ENCODE measurements at regions not wholly inside any gene's neighbourhood (a gene's known extent, or its start where the extent isn't known, plus 50 kb on each side); places are given as distances from the start of the nearest gene placed in this dataset.

- Histone ChIP-seq H3K4me3 (ENCODE audit: low read length) (no peak overlapping the region), H3K9me3 (ENCODE audit: control insufficient read depth, insufficient read depth, low read length) (no peaks in the 10 kb centered on the region), H3K27ac (ENCODE audit: low read length) (no peak overlapping the region), H3K27me3 (ENCODE audit: control insufficient read depth, insufficient read depth, low read length) (no peaks in the 10 kb centered on the region), H3K4me1 (ENCODE audit: control insufficient read depth, insufficient read depth, low read length) (no peaks in the 10 kb centered on the region), H3K36me3 (ENCODE audit: control insufficient read depth, insufficient read depth, low read length) (no peaks in the 10 kb centered on the region)
- DNase-seq (ENCODE audit: low read depth, low spot score), result no peak
- WGBS (ENCODE audit: insufficient coverage, insufficient read length), result no CpG with 5 or more reads among the region's 4 CpGs
Measured at GRCh38 chr12:47586952-47587669, 118.7 kb downstream of the RPAP3 start.

GRCh38 chr12:47585507-47585906, 120.3 kb downstream of the RPAP3 start:
- H3K27ac ChIP-seq (ENCODE audit: low read length), result no peak overlapping the region
- H3K36me3 ChIP-seq (ENCODE audit: control insufficient read depth, insufficient read depth, low read length), result no peaks in the 10 kb centered on the region
- no peaks in the 10 kb centered on the region for H3K4me1 ChIP-seq (ENCODE audit: control insufficient read depth, insufficient read depth, low read length)
- no peak for DNase-seq (ENCODE audit: low read depth, low spot score)
- no CpG with 5 or more reads among the region's 2 CpGs for WGBS (ENCODE audit: insufficient coverage, insufficient read length)
- no peak overlapping the region for H3K4me3 ChIP-seq (ENCODE audit: low read length)
- no peaks in the 10 kb centered on the region for H3K27me3 ChIP-seq (ENCODE audit: control insufficient read depth, insufficient read depth, low read length)
- H3K9me3 ChIP-seq (ENCODE audit: control insufficient read depth, insufficient read depth, low read length), result no peaks in the 10 kb centered on the region

GRCh38 chr12:47578836-47579235, 127.0 kb downstream of the RPAP3 start:
- H3K4me3 ChIP-seq (ENCODE audit: low read length), result no peak overlapping the region
- no peaks in the 10 kb centered on the region for H3K27me3 ChIP-seq (ENCODE audit: control insufficient read depth, insufficient read depth, low read length)
- H3K27ac ChIP-seq (ENCODE audit: low read length), result no peak overlapping the region
- DNase-seq (ENCODE audit: low read depth, low spot score), result no peak
- H3K4me1 ChIP-seq (ENCODE audit: control insufficient read depth, insufficient read depth, low read length), result no peaks in the 10 kb centered on the region
- no peaks in the 10 kb centered on the region for H3K9me3 ChIP-seq (ENCODE audit: control insufficient read depth, insufficient read depth, low read length)
- no CpG with 5 or more reads among the region's 4 CpGs for WGBS (ENCODE audit: insufficient coverage, insufficient read length)
- no peaks in the 10 kb centered on the region for H3K36me3 ChIP-seq (ENCODE audit: control insufficient read depth, insufficient read depth, low read length)

DNA sequence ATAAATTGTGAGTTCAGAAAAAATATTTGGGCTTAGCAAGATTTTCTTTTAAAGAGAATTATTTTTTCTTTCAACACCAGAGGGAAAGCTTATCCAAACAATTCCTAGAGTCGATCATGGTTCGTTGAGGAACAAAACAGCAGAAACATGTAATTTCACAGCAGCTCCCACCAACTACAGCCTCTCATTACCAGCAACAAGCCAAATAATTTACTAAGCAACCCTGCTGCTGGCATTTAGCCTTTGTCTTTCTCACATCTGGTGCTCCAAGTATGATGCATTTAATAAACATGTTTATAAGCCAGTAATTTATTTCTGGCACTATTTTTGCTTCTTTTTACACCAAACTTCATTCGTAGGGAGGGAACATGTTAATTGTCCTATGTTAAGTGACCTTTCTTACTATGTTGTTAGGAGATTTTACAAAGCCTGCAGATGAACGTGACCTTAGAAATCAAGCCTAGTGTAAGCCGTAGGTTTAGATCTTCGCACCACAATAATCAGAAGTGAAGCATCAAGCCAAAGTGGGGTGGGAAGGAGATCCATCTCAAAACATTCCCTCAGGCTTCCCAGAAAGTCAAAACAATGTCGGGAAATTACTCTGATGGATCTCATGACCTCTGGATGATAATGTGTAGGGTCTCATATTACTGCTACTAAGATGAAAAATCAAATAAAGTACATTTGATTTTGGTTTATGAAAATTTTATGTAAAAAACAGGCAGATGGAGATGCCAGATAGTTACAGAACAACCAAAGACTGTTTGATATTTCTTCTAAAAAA, 128.4 kb downstream of the RPAP3 start:
- H3K4me3 ChIP-seq (ENCODE audit: low read length), result no peak overlapping the region
- no peaks in the 10 kb centered on the region for H3K36me3 ChIP-seq (ENCODE audit: control insufficient read depth, insufficient read depth, low read length)
- no peak for DNase-seq (ENCODE audit: low read depth, low spot score)
- H3K27me3 ChIP-seq (ENCODE audit: control insufficient read depth, insufficient read depth, low read length), result no peaks in the 10 kb centered on the region
- no peaks in the 10 kb centered on the region for H3K9me3 ChIP-seq (ENCODE audit: control insufficient read depth, insufficient read depth, low read length)
- no CpG with 5 or more reads among the region's 7 CpGs for WGBS (ENCODE audit: insufficient coverage, insufficient read length)
- no peaks in the 10 kb centered on the region for H3K4me1 ChIP-seq (ENCODE audit: control insufficient read depth, insufficient read depth, low read length)
- H3K27ac ChIP-seq (ENCODE audit: low read length), result no peak overlapping the region

GRCh38 chr12:47576289-47576945, 129.4 kb downstream of the RPAP3 start:
- Histone ChIP-seq H3K4me3 (ENCODE audit: low read length) (no peak overlapping the region), H3K36me3 (ENCODE audit: control insufficient read depth, insufficient read depth, low read length) (no peaks in the 10 kb centered on the region), H3K4me1 (ENCODE audit: control insufficient read depth, insufficient read depth, low read length) (no peaks in the 10 kb centered on the region), H3K27me3 (ENCODE audit: control insufficient read depth, insufficient read depth, low read length) (no peaks in the 10 kb centered on the region), H3K27ac (ENCODE audit: low read length) (no peak overlapping the region), H3K9me3 (ENCODE audit: control insufficient read depth, insufficient read depth, low read length) (no peaks in the 10 kb centered on the region)
- DNase-seq (ENCODE audit: low read depth, low spot score), result peak; percentile 27
- WGBS (ENCODE audit: insufficient coverage, insufficient read length), result no CpG with 5 or more reads among the region's 7 CpGs

- no peak overlapping the region for H3K27ac ChIP-seq (ENCODE audit: low read length)
- H3K9me3 ChIP-seq (ENCODE audit: control insufficient read depth, insufficient read depth, low read length), result no peaks in the 10 kb centered on the region
- no peak for DNase-seq (ENCODE audit: low read depth, low spot score)
- no peaks in the 10 kb centered on the region for H3K4me1 ChIP-seq (ENCODE audit: control insufficient read depth, insufficient read depth, low read length)
- H3K4me3 ChIP-seq (ENCODE audit: low read length), result no peak overlapping the region
- no CpG with 5 or more reads among the region's 1 CpG for WGBS (ENCODE audit: insufficient coverage, insufficient read length)
- H3K36me3 ChIP-seq (ENCODE audit: control insufficient read depth, insufficient read depth, low read length), result no peaks in the 10 kb centered on the region
- H3K27me3 ChIP-seq (ENCODE audit: control insufficient read depth, insufficient read depth, low read length), result no peaks in the 10 kb centered on the region
Measured at GRCh38 chr12:47574252-47575021, 131.4 kb downstream of the RPAP3 start.

- H3K4me1 ChIP-seq (ENCODE audit: control insufficient read depth, insufficient read depth, low read length), result no peaks in the 10 kb centered on the region
- no peaks in the 10 kb centered on the region for H3K9me3 ChIP-seq (ENCODE audit: control insufficient read depth, insufficient read depth, low read length)
- DNase-seq (ENCODE audit: low read depth, low spot score), result no peak
- no peak overlapping the region for H3K27ac ChIP-seq (ENCODE audit: low read length)
- H3K27me3 ChIP-seq (ENCODE audit: control insufficient read depth, insufficient read depth, low read length), result no peaks in the 10 kb centered on the region
- H3K36me3 ChIP-seq (ENCODE audit: control insufficient read depth, insufficient read depth, low read length), result no peaks in the 10 kb centered on the region
- no CpG with 5 or more reads among the region's 1 CpG for WGBS (ENCODE audit: insufficient coverage, insufficient read length)
- H3K4me3 ChIP-seq (ENCODE audit: low read length), result no peak overlapping the region
Measured at GRCh38 chr12:47573146-47573659, 132.6 kb downstream of the RPAP3 start.

DNA sequence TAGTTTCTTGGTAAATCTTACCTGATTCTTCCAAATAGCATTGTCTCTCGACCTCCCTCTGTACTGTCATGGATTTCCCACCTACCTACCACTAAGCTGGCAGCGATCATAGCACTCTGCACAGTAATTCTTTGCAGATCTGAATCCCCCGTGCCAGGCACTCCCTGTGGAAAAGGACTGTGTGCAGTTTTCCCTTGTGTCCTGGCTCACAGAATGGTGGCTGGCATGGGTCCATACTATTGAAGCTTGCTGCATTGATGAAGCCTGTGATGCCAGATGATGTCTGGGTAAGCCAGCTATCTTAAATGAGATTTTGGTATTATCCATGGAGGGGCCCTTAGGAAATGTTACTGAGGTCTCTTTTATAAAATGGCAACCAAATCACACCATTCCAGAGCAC, 135.7 kb downstream of the RPAP3 start:
- H3K4me1 ChIP-seq (ENCODE audit: control insufficient read depth, insufficient read depth, low read length), result no peaks in the 10 kb centered on the region
- WGBS (ENCODE audit: insufficient coverage, insufficient read length), result no CpG with 5 or more reads among the region's 3 CpGs
- DNase-seq (ENCODE audit: low read depth, low spot score), result no peak
- H3K27me3 ChIP-seq (ENCODE audit: control insufficient read depth, insufficient read depth, low read length), result no peaks in the 10 kb centered on the region
- no peak overlapping the region for H3K27ac ChIP-seq (ENCODE audit: low read length)
- H3K36me3 ChIP-seq (ENCODE audit: control insufficient read depth, insufficient read depth, low read length), result no peaks in the 10 kb centered on the region
- no peaks in the 10 kb centered on the region for H3K9me3 ChIP-seq (ENCODE audit: control insufficient read depth, insufficient read depth, low read length)
- no peak overlapping the region for H3K4me3 ChIP-seq (ENCODE audit: low read length)

- no peaks in the 10 kb centered on the region for H3K27me3 ChIP-seq (ENCODE audit: control insufficient read depth, insufficient read depth, low read length)
- no peaks in the 10 kb centered on the region for H3K4me1 ChIP-seq (ENCODE audit: control insufficient read depth, insufficient read depth, low read length)
- no peak overlapping the region for H3K27ac ChIP-seq (ENCODE audit: low read length)
- no peaks in the 10 kb centered on the region for H3K36me3 ChIP-seq (ENCODE audit: control insufficient read depth, insufficient read depth, low read length)
- H3K9me3 ChIP-seq (ENCODE audit: control insufficient read depth, insufficient read depth, low read length), result no peaks in the 10 kb centered on the region
- no peak for DNase-seq (ENCODE audit: low read depth, low spot score)
- no peak overlapping the region for H3K4me3 ChIP-seq (ENCODE audit: low read length)
- whole genome bisulfite sequencing (ENCODE audit: insufficient coverage, insufficient read length), result no CpG with 5 or more reads among the region's 3 CpGs
Measured at GRCh38 chr12:47562201-47562600, 143.6 kb downstream of the RPAP3 start.

DNA sequence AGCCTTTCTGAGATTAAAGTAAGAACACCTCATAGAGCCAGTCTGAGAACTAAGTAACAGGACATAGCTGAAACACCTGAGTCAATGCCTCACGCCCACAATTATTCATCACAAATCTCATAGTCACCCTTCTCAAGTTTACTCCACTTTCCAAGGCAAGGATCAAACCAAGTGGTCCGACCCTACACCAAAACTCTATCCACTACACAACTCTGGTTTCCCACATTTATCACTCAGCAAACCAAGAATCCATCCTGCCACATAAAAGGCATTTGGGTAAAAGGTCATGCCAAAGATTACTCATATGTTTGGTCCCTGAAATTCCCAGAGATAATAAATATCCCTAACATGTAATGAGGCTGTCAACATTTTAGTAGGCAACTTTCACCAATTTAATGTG, 144.1 kb downstream of the RPAP3 start:
- no peak overlapping the region for H3K27ac ChIP-seq (ENCODE audit: low read length)
- WGBS (ENCODE audit: insufficient coverage, insufficient read length), result no CpG with 5 or more reads among the region's 2 CpGs
- no peaks in the 10 kb centered on the region for H3K27me3 ChIP-seq (ENCODE audit: control insufficient read depth, insufficient read depth, low read length)
- no peaks in the 10 kb centered on the region for H3K36me3 ChIP-seq (ENCODE audit: control insufficient read depth, insufficient read depth, low read length)
- H3K4me3 ChIP-seq (ENCODE audit: low read length), result no peak overlapping the region
- H3K4me1 ChIP-seq (ENCODE audit: control insufficient read depth, insufficient read depth, low read length), result no peaks in the 10 kb centered on the region
- H3K9me3 ChIP-seq (ENCODE audit: control insufficient read depth, insufficient read depth, low read length), result no peaks in the 10 kb centered on the region
- DNase-seq (ENCODE audit: low read depth, low spot score), result no peak

All from iPS DF 6.9 (cell line).